ENCODE measurements at regions not wholly inside any gene's neighbourhood (a gene's known extent, or its start where the extent isn't known, plus 50 kb on each side); places are given as distances from the start of the nearest gene placed in this dataset.
"Not testable (repeated sequence)": the region's sequence is repeated elsewhere in the genome, so short reads cannot be mapped to it uniquely, and the experiment has no call there.

DNA sequence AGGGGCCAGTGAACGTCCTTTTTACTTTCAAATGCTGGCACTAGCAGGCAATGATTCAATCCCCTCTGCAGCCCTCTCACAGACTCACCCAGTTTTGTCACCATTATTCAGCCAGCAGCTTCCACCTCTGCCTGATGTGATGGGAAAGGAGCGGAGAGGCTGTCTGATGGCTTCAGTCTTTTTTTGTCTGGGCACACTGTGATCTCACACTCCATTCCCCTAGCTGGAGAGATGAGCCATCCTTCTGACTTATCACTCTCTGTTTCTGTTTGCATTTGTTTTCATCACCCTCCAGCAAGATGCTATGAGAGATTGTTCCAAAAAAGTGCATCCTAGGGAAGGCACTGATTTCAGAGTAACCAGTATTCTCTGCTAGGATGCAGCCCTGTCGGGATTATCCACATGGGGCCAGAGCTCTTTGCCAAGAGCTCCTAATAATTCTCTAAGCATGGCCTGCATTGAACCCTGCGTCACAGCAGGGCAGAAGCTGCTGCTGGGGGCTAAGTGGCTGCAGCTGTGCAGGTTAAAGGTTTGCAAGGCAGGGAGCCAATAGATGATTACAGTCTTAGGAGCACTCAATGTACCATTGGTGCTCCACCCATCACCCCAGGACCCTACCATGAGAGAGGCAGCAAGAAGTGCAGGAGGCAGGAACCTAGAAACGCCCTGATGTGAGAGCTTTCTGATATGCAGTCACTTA, 236.1 kb upstream of the C16orf82 start:
- Histone ChIP-seq H3K4me3 (replicated peaks in 1 of 3) (no peak overlapping the region), H3K36me3 (no peaks in the 10 kb centered on the region), H3K4me1 (no peaks in the 10 kb centered on the region), H3K27me3 (no peaks in the 10 kb centered on the region), H3K27ac (no peak overlapping the region), H3K9me3 (no peaks in the 10 kb centered on the region)
- WGBS, 2 donors, result 67 to 75% methylated on average over 5 of the region's 5 CpGs
- TF ChIP-seq, protein P1, sequence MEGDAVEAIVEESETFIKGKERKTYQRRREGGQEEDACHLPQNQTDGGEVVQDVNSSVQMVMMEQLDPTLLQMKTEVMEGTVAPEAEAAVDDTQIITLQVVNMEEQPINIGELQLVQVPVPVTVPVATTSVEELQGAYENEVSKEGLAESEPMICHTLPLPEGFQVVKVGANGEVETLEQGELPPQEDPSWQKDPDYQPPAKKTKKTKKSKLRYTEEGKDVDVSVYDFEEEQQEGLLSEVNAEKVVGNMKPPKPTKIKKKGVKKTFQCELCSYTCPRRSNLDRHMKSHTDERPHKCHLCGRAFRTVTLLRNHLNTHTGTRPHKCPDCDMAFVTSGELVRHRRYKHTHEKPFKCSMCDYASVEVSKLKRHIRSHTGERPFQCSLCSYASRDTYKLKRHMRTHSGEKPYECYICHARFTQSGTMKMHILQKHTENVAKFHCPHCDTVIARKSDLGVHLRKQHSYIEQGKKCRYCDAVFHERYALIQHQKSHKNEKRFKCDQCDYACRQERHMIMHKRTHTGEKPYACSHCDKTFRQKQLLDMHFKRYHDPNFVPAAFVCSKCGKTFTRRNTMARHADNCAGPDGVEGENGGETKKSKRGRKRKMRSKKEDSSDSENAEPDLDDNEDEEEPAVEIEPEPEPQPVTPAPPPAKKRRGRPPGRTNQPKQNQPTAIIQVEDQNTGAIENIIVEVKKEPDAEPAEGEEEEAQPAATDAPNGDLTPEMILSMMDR (IDR thresholded peaks at IDR 0.05), result no peak
- no peak for TF ChIP-seq POLR2A (IDR thresholded peaks at IDR 0.05)
- intact Hi-C loops (cut with DNase I), result no loop called here
- no peak for DNase-seq

DNA sequence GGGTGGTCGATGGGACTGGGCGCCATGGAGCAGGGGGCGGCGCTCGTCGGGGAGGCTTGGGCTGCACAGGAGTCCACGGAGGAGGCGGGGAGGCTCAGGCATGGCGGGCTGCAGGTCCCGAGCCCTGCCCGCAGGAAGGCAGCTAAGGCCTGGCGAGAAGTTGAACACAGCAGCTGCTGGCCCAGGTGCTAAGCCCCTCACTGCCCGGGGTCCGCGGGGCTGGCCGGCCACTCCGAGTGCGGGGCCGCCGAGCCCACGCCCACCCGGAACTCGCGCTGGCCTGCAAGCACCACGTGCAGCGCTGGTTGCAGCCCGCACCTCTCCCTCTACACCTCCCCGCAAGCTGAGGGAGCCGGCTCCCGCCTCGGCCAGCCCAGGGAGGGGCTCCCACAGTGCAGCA, 230.6 kb upstream of the C16orf82 start:
- intact Hi-C loops (cut with DNase I); H3K4me3 ChIP-seq (replicated peaks in 1 of 3); H3K27me3 ChIP-seq; H3K9me3 ChIP-seq; H3K27ac ChIP-seq; H3K4me1 ChIP-seq; DNase-seq; H3K36me3 ChIP-seq: not testable (repeated sequence)
- WGBS, 2 donors, result 92 to 95% methylated on average over 16 to 21 of the region's 31 CpGs

DNA sequence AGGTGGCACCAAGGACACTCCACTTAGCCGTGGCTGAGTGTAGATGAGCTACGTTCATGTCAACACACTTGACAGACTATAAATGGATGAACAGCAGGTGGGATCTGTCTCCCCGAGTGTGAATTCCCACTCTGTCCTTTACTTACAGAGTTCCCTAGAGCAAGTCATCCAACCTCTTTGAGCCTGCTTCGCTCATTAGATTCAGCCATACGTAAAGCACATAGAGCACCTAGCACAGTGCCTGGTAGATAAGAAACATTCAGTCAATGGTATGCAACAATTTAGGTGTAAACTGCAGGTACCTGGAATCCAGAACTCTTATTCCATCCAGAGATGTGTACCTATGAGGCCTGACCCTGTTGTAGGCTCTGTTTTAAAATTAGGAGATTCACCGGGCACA, 227.8 kb upstream of the C16orf82 start:
- H3K4me3 ChIP-seq (replicated peaks in 1 of 3), result no peak overlapping the region
- no peaks in the 10 kb centered on the region for H3K27me3 ChIP-seq
- H3K4me1 ChIP-seq, result no peaks in the 10 kb centered on the region
- 82 to 89% methylated on average over 6 of the region's 6 CpGs for WGBS, 2 donors
- H3K9me3 ChIP-seq, result no peaks in the 10 kb centered on the region
- intact Hi-C loops (cut with DNase I), result no loop called here
- no peak overlapping the region for H3K27ac ChIP-seq
- no peak for TF ChIP-seq POLR2A (IDR thresholded peaks at IDR 0.05)
- TF ChIP-seq, protein P1 (IDR thresholded peaks at IDR 0.05), result no peak
- DNase-seq, result no peak
- no peaks in the 10 kb centered on the region for H3K36me3 ChIP-seq

DNA sequence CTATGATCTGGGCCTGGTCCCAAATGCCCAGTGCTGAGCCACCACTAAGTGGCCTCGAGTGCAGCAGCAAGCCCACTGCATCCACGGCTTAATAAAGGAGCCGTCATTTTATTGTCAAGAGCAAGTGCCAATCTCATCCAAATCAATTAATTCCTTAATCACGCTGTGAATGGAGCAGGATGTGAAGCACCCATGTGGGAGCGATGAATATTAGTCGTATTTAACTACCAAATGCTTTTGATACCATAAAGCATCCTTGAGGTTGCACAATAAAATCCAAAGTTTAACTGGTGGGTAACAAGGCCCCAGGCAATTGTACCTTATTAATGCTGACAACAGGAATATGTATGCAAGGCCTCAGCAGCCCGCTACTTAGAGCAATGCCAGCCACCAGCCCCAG, 226.0 kb upstream of the C16orf82 start:
- no peaks in the 10 kb centered on the region for H3K9me3 ChIP-seq
- no peak overlapping the region for H3K27ac ChIP-seq
- intact Hi-C loops (cut with DNase I), result no loop called here
- 91 to 96% methylated on average over 7 of the region's 7 CpGs for WGBS, 2 donors
- no peaks in the 10 kb centered on the region for H3K36me3 ChIP-seq
- no peak overlapping the region for H3K4me3 ChIP-seq (replicated peaks in 1 of 3)
- H3K4me1 ChIP-seq, result no peaks in the 10 kb centered on the region
- no peaks in the 10 kb centered on the region for H3K27me3 ChIP-seq
- TF ChIP-seq, protein P1 (IDR thresholded peaks at IDR 0.05), result no peak
- no peak for TF ChIP-seq POLR2A (IDR thresholded peaks at IDR 0.05)
- no peak for DNase-seq

DNA sequence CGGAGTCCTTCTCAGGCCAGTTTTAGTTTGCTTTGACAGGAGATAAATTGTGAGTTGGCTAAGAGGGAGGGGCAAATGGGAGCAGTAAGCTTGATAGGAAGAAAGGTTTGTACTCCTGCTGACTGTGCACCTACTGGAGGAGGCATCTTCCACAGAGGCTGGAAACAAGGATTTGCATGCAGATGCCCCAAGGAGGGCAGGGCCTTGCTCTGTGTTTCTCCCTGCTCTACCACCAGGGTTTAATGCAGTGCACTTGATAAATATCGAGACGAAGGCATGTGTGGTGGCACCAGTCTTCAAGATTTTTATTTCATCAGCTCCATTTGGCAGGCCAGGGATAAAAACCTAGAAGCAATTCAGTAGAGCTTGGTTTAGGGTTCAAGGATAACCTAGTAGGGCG, 210.5 kb upstream of the C16orf82 start:
- Histone ChIP-seq H3K27me3 (no peaks in the 10 kb centered on the region), H3K9me3 (no peaks in the 10 kb centered on the region), H3K4me1 (no peaks in the 10 kb centered on the region), H3K27ac (no peak overlapping the region), H3K36me3 (no peaks in the 10 kb centered on the region), H3K4me3 (replicated peaks in 1 of 3) (no peak overlapping the region)
- 83 to 89% methylated on average over 4 of the region's 4 CpGs for WGBS, 2 donors
- intact Hi-C loops (cut with DNase I), result no loop called here
- DNase-seq, result no peak
- TF ChIP-seq POLR2A (IDR thresholded peaks at IDR 0.05), result no peak
- TF ChIP-seq, protein P1 (IDR thresholded peaks at IDR 0.05), result no peak
